A673 (cell line): ENCODE measurements at regions not wholly inside any gene's neighbourhood (a gene's known extent, or its start where the extent isn't known, plus 50 kb on each side); places are given as distances from the start of the nearest gene placed in this dataset.

Experiments used
- BruUV-seq: library from RNA; stranded (reverse); fragments of 400-500 nt; replicated peaks from 2 replicates; lab custom pipeline; 2021; lab: Mats Ljungman, UMichigan
- CTCF ChIA-PET: fragments of 300-600 bp; sonication (Branson Sonifier 250); formaldehyde crosslinking; loops from one replicate; lab custom pipeline; 2022; ENCODE audit warnings: antibody characterized with exemption; lab: Charles Lee
- POLR2A ChIA-PET: fragments of 300-600 bp; sonication (Branson Sonifier 250); formaldehyde crosslinking; loops from one replicate; lab custom pipeline; 2022; ENCODE audit warnings: antibody characterized with exemption; ENCODE audit not compliant: low non-redundant PET; lab: Charles Lee
- DNase-seq: peaks from one replicate; pipeline ENCODE4 v3.0.0-alpha.2; 2015; ENCODE audit warnings: low spot score
- H3K27ac ChIP-seq: fragments of 200-600 bp; sonication (generic); 2 replicates; pipeline ENCODE4 v1.5.1; 2016; ENCODE audit warnings: mixed run types, low read depth, mild to moderate bottlenecking, mixed read lengths, antibody characterized with exemption, low read length; ENCODE audit not compliant: poor library complexity, severe bottlenecking
- H3K27me3 ChIP-seq: fragments of 200-600 bp; sonication (generic); replicated peaks from 2 replicates; pipeline ENCODE4 v1.6.1; 2017; ENCODE audit warnings: mixed run types, low read depth, mild to moderate bottlenecking, mixed read lengths, antibody characterized with exemption, low read length; ENCODE audit not compliant: insufficient read depth, poor library complexity
- H3K36me3 ChIP-seq: fragments of 200-600 bp; sonication (generic); 2 replicates; pipeline ENCODE4 v1.6.1; 2016; ENCODE audit warnings: mixed run types, mild to moderate bottlenecking, mixed read lengths, antibody characterized with exemption, low read length; ENCODE audit not compliant: insufficient read depth, poor library complexity, severe bottlenecking
- H3K4me1 ChIP-seq: fragments of 200-600 bp; sonication (generic); 2 replicates; pipeline ENCODE4 v1.6.1; 2017; ENCODE audit warnings: mixed run types, mild to moderate bottlenecking, mixed read lengths, antibody characterized with exemption, low read length; ENCODE audit not compliant: insufficient read depth, poor library complexity, severe bottlenecking
- H3K4me3 ChIP-seq: fragments of 200-600 bp; sonication (generic); 2 replicates; pipeline ENCODE4 v1.5.1; 2016; ENCODE audit warnings: low read depth, mixed run types, mild to moderate bottlenecking, mixed read lengths, low read length; ENCODE audit not compliant: poor library complexity, severe bottlenecking
- H3K9me3 ChIP-seq: fragments of 200-600 bp; sonication (generic); 2 replicates; pipeline ENCODE4 v1.6.1; 2016; ENCODE audit warnings: mixed run types, low read depth, mild to moderate bottlenecking, mixed read lengths, antibody characterized with exemption, low read length; ENCODE audit not compliant: poor library complexity, severe bottlenecking
- CTCF ChIP-seq: fragments of 300-800, 200-600 bp; sonication (generic); conservative IDR thresholded peaks from 2 replicates; pipeline ENCODE4 v1.5.1; 2017; ENCODE audit warnings: low read depth, mild to moderate bottlenecking, antibody characterized with exemption, low read length, moderate library complexity, mixed read lengths
- EZH2 ChIP-seq: fragments of 200-600 bp; sonication (generic); IDR thresholded peaks from 2 replicates; pipeline ENCODE4 v1.6.1; 2017; ENCODE audit warnings: borderline replicate concordance, low read depth, mild to moderate bottlenecking, mixed read lengths, antibody characterized with exemption, low read length; ENCODE audit not compliant: poor library complexity, severe bottlenecking
- intact Hi-C: fragments of 100-400 bp; cut with micrococcal nuclease; formaldehyde crosslinking; loops from one replicate; pipeline ENCODE4 v1.10.0; 2022; ENCODE audit not compliant: unreplicated experiment

- no TSS peak for BruUV-seq
- H3K27ac ChIP-seq: no peak overlapping the region
- CTCF ChIA-PET: no interaction called here
- DNase-seq: no peak
- H3K36me3 ChIP-seq: no peaks in the 10 kb centered on the region
- H3K4me1 ChIP-seq: no peaks in the 10 kb centered on the region
- intact Hi-C loops: no loop called here
- TF ChIP-seq CTCF: no peak
- TF ChIP-seq EZH2: no peak
- H3K27me3 ChIP-seq: peaks cover 34% of the 10 kb centered on the region
- no peaks in the 10 kb centered on the region for H3K9me3 ChIP-seq
- POLR2A ChIA-PET: no interaction called here
- no peak overlapping the region for H3K4me3 ChIP-seq
Observed at GRCh38 chr6:875012-875411, 182.1 kb upstream of the EXOC2 start.

- no peak overlapping the region for H3K4me3 ChIP-seq
- no peak overlapping the region for H3K27ac ChIP-seq
- ChIA-PET POLR2A (no interaction called here), CTCF (no interaction called here)
- no peak for TF ChIP-seq EZH2
- no peak for TF ChIP-seq CTCF
- H3K4me1 ChIP-seq: no peaks in the 10 kb centered on the region
- DNase-seq: no peak
- no peaks in the 10 kb centered on the region for H3K9me3 ChIP-seq
- no peaks in the 10 kb centered on the region for H3K36me3 ChIP-seq
- peaks cover 22% of the 10 kb centered on the region for H3K27me3 ChIP-seq
- no TSS peak for BruUV-seq
- intact Hi-C loops: no loop called here
Observed at GRCh38 chr6:872570-873125, 179.7 kb upstream of the EXOC2 start.

- no peak overlapping the region for H3K4me3 ChIP-seq
Observed at GRCh38 chr6:871503-871902, 178.6 kb upstream of the EXOC2 start.

More at GRCh38 chr6:871503-871902, 178.6 kb upstream of the EXOC2 start:
- H3K27me3 ChIP-seq: peaks cover 13% of the 10 kb centered on the region
- no peak for DNase-seq
- H3K27ac ChIP-seq: no peak overlapping the region
- no peaks in the 10 kb centered on the region for H3K36me3 ChIP-seq
- intact Hi-C loops: no loop called here
- H3K4me1 ChIP-seq: no peaks in the 10 kb centered on the region
- TF ChIP-seq EZH2 (no peak), CTCF (no peak)
- H3K9me3 ChIP-seq: no peaks in the 10 kb centered on the region
- ChIA-PET POLR2A (no interaction called here), CTCF (no interaction called here)
- no TSS peak for BruUV-seq
